ENCODE measurements at regions not wholly inside any gene's neighbourhood (a gene's known extent, or its start where the extent isn't known, plus 50 kb on each side); places are given as distances from the start of the nearest gene placed in this dataset.
"Not testable (repeated sequence)": the region's sequence is repeated elsewhere in the genome, so short reads cannot be mapped to it uniquely, and the experiment has no call there.

GRCh38 chr10:2891073-2891769 lies 176.1 kb upstream of the PFKP start:
- no peak for DNase-seq (ENCODE audit: low spot score)

GRCh38 chr10:2890093-2890492 lies 177.3 kb upstream of the PFKP start:
- no peak for DNase-seq (ENCODE audit: low spot score)

- DNase-seq (ENCODE audit: low spot score), result no peak
These were observed 178.8 kb upstream of the PFKP start for GRCh38 chr10:2888403-2889004.

GRCh38 chr10:2887391-2888070 lies 179.8 kb upstream of the PFKP start:
- DNase-seq (ENCODE audit: low spot score), result no peak

- no peak for DNase-seq (ENCODE audit: low spot score)
These were observed 180.7 kb upstream of the PFKP start for GRCh38 chr10:2886662-2887061.

- no peak for DNase-seq (ENCODE audit: low spot score)
These were observed 181.8 kb upstream of the PFKP start for GRCh38 chr10:2885288-2886278.

GRCh38 chr10:2883983-2884540 lies 183.3 kb upstream of the PFKP start:
- not testable (repeated sequence) for DNase-seq (ENCODE audit: low spot score)

GRCh38 chr10:2883238-2883637 lies 184.1 kb upstream of the PFKP start:
- DNase-seq (ENCODE audit: low spot score), result no peak

- no peak for DNase-seq (ENCODE audit: low spot score)
These were observed 184.7 kb upstream of the PFKP start for GRCh38 chr10:2882628-2883027.

GRCh38 chr10:2881720-2882620 lies 185.4 kb upstream of the PFKP start:
- DNase-seq (ENCODE audit: low spot score), result no peak

- not testable (repeated sequence) for DNase-seq (ENCODE audit: low spot score)
These were observed 187.3 kb upstream of the PFKP start for GRCh38 chr10:2880050-2880449.

- DNase-seq (ENCODE audit: low spot score), result no peak
These were observed 188.5 kb upstream of the PFKP start for GRCh38 chr10:2878818-2879217.

- no peak for DNase-seq (ENCODE audit: low spot score)
These were observed 191.3 kb upstream of the PFKP start for GRCh38 chr10:2876032-2876431.

- no peak for DNase-seq (ENCODE audit: low spot score)
These were observed 192.4 kb upstream of the PFKP start for GRCh38 chr10:2874963-2875362.

- DNase-seq (ENCODE audit: low spot score), result no peak
These were observed 193.6 kb upstream of the PFKP start for GRCh38 chr10:2873769-2874168.

GRCh38 chr10:2871673-2872219 lies 195.6 kb upstream of the PFKP start:
- DNase-seq (ENCODE audit: low spot score), result no peak

- no peak for DNase-seq (ENCODE audit: low spot score)
These were observed 196.7 kb upstream of the PFKP start for GRCh38 chr10:2870654-2871053.

- DNase-seq (ENCODE audit: low spot score), result no peak
These were observed 199.5 kb upstream of the PFKP start for GRCh38 chr10:2867788-2868299.

- DNase-seq (ENCODE audit: low spot score), result no peak
These were observed 200.8 kb upstream of the PFKP start for GRCh38 chr10:2866569-2866968.

- no peak for DNase-seq (ENCODE audit: low spot score)
These were observed 205.6 kb upstream of the PFKP start for GRCh38 chr10:2861632-2862210.
